ENCODE measurements at regions not wholly inside any gene's neighbourhood (a gene's known extent, or its start where the extent isn't known, plus 50 kb on each side); places are given as distances from the start of the nearest gene placed in this dataset.

- no peak for TF ChIP-seq ZBTB1 (CRISPR knock-in tag; IDR thresholded peaks at IDR 0.05; ENCODE audit: borderline replicate concordance, low read depth)
- TF ChIP-seq FOXP4 (CRISPR knock-in tag; IDR thresholded peaks at IDR 0.05; ENCODE audit: borderline replicate concordance) = no peak
- no peak for TF ChIP-seq THAP7 (CRISPR knock-in tag; IDR thresholded peaks at IDR 0.05)
- TF ChIP-seq IRF9 (tag; IDR thresholded peaks at IDR 0.05) = no peak
Observed at GRCh38 chr13:100880166-100880565, 205.6 kb upstream of the TMTC4 start.
